ENCODE measurements at regions not wholly inside any gene's neighbourhood (a gene's known extent, or its start where the extent isn't known, plus 50 kb on each side); places are given as distances from the start of the nearest gene placed in this dataset.

GRCh38 chr2:176650838-176651555 is 381.8 kb downstream of the MTX2 start:
- intact Hi-C loops (cut with DNase I): loop anchor here (5.0 kb wide), 2 partner anchors 166 to 524 kb away; partner anchors contain the start of gene HOXD8

GRCh38 chr2:176652300-176653182 is 383.3 kb downstream of the MTX2 start:
- intact Hi-C loops (cut with DNase I): loop anchor here (5.0 kb wide), 2 partner anchors 165 to 525 kb away; partner anchors contain the start of gene HOXD8
- DNase-seq (ENCODE audit: low spot score): no peak

More at GRCh38 chr2:176650838-176651555, 381.8 kb downstream of the MTX2 start:
- no peak for DNase-seq (ENCODE audit: low spot score)

GRCh38 chr2:176653479-176654443 is 384.5 kb downstream of the MTX2 start:
- DNase-seq (ENCODE audit: low spot score): no peak
- intact Hi-C loops (cut with DNase I): loop anchor here (5.0 kb wide), 2 partner anchors 164 to 526 kb away; partner anchors contain the start of gene HOXD8

- intact Hi-C loops (cut with DNase I): no loop called here
- DNase-seq (ENCODE audit: low spot score): no peak
Measured at GRCh38 chr2:176656038-176656775, 387.0 kb downstream of the MTX2 start.

- intact Hi-C loops (cut with DNase I): no loop called here
- DNase-seq (ENCODE audit: low spot score): no peak
Measured at GRCh38 chr2:176656776-176657140, 387.5 kb downstream of the MTX2 start.

GRCh38 chr2:176657393-176657792 is 388.2 kb downstream of the MTX2 start:
- no peak for DNase-seq (ENCODE audit: low spot score)
- intact Hi-C loops (cut with DNase I): no loop called here

GRCh38 chr2:176658708-176659107 is 389.5 kb downstream of the MTX2 start:
- no peak for DNase-seq (ENCODE audit: low spot score)
- intact Hi-C loops (cut with DNase I): no loop called here

- DNase-seq (ENCODE audit: low spot score): no peak
- intact Hi-C loops (cut with DNase I): no loop called here
Measured at GRCh38 chr2:176662753-176663152, 393.5 kb downstream of the MTX2 start.

- intact Hi-C loops (cut with DNase I): no loop called here
- no peak for DNase-seq (ENCODE audit: low spot score)
Measured at GRCh38 chr2:176664478-176664877, 395.2 kb downstream of the MTX2 start.

GRCh38 chr2:176665086-176665485 is 395.8 kb downstream of the MTX2 start:
- DNase-seq (ENCODE audit: low spot score): no peak
- intact Hi-C loops (cut with DNase I): no loop called here

GRCh38 chr2:176668912-176669311 is 399.7 kb downstream of the MTX2 start:
- intact Hi-C loops (cut with DNase I): no loop called here
- DNase-seq (ENCODE audit: low spot score): no peak

- intact Hi-C loops (cut with DNase I): no loop called here
- DNase-seq (ENCODE audit: low spot score): no peak
Measured at GRCh38 chr2:176669398-176670174, 400.3 kb downstream of the MTX2 start.

GRCh38 chr2:176675271-176675949 is 406.2 kb downstream of the MTX2 start:
- DNase-seq (ENCODE audit: low spot score): no peak
- intact Hi-C loops (cut with DNase I): no loop called here

- no peak for DNase-seq (ENCODE audit: low spot score)
- intact Hi-C loops (cut with DNase I): no loop called here
Measured at GRCh38 chr2:176677746-176678265, 408.6 kb downstream of the MTX2 start.

- intact Hi-C loops (cut with DNase I): no loop called here
- DNase-seq (ENCODE audit: low spot score): no peak
Measured at GRCh38 chr2:176678571-176678970, 409.3 kb downstream of the MTX2 start.

GRCh38 chr2:176679061-176679669 is 409.9 kb downstream of the MTX2 start:
- DNase-seq (ENCODE audit: low spot score): no peak
- intact Hi-C loops (cut with DNase I): no loop called here

GRCh38 chr2:176680916-176681516 is 411.8 kb downstream of the MTX2 start:
- DNase-seq (ENCODE audit: low spot score): no peak
- intact Hi-C loops (cut with DNase I): no loop called here

Data from cardiac septum (tissue), 1 donor.